ENCODE measurements at regions not wholly inside any gene's neighbourhood (a gene's known extent, or its start where the extent isn't known, plus 50 kb on each side); places are given as distances from the start of the nearest gene placed in this dataset.

- TF ChIP-seq CTCF (IDR thresholded peaks at IDR 0.05) (no peak), POLR2A (IDR thresholded peaks at IDR 0.05) (no peak)
Measured at GRCh38 chr12:116666305-116666673, 71.6 kb downstream of the SPRING1 start.
